Activated B cell treated with CpG ODN at 0.5 μM for 24 hours (primary cell): ENCODE measurements at regions not wholly inside any gene's neighbourhood (a gene's known extent, or its start where the extent isn't known, plus 50 kb on each side); places are given as distances from the start of the nearest gene placed in this dataset.
"Not testable (repeated sequence)": the region's sequence is repeated elsewhere in the genome, so short reads cannot be mapped to it uniquely, and the experiment has no call there.

ENCODE experiments used
- ATAC-seq: fragments of 200-7000 bp; cut with Tn5 transposase; one replicate; pipeline ENCODE4 v1.10.0; 2021; ENCODE audit warnings: low read depth, mild to moderate bottlenecking, moderate library complexity
- CTCF ChIA-PET: fragments of 350-600 bp; sonication (Branson Sonifier 250); formaldehyde crosslinking; loops from one replicate; lab custom pipeline; 2021; ENCODE audit warnings: antibody characterized with exemption; lab: Charles Lee
- POLR2A ChIA-PET: fragments of 350-600 bp; sonication (Branson Sonifier 250); formaldehyde crosslinking; loops from one replicate; lab custom pipeline; 2021; ENCODE audit warnings: antibody characterized with exemption; lab: Charles Lee
- DNase-seq: peaks from one replicate; pipeline ENCODE4 v3.0.0; 2022
- H3K27ac Mint-ChIP-seq: one replicate; pipeline ENCODE4 v1.8.0; 2020; ENCODE audit warnings: mixed read lengths
- H3K27me3 Mint-ChIP-seq: one replicate; pipeline ENCODE4 v1.8.0; 2021; ENCODE audit warnings: mixed read lengths
- H3K36me3 Mint-ChIP-seq: one replicate; pipeline ENCODE4 v1.8.0; 2021; ENCODE audit warnings: low read depth, mixed read lengths
- H3K4me1 Mint-ChIP-seq: one replicate; pipeline ENCODE4 v1.8.0; 2021; ENCODE audit warnings: mixed read lengths
- H3K4me3 Mint-ChIP-seq: one replicate; pipeline ENCODE4 v1.8.0; 2020; ENCODE audit warnings: mild to moderate bottlenecking, mixed read lengths
- H3K9me3 Mint-ChIP-seq: one replicate; pipeline ENCODE4 v1.8.0; 2020; ENCODE audit warnings: mixed read lengths
- intact Hi-C: fragments of 100-400 bp; cut with micrococcal nuclease; formaldehyde crosslinking; loops from one replicate; pipeline ENCODE4 v1.15.1; 2024

DNA sequence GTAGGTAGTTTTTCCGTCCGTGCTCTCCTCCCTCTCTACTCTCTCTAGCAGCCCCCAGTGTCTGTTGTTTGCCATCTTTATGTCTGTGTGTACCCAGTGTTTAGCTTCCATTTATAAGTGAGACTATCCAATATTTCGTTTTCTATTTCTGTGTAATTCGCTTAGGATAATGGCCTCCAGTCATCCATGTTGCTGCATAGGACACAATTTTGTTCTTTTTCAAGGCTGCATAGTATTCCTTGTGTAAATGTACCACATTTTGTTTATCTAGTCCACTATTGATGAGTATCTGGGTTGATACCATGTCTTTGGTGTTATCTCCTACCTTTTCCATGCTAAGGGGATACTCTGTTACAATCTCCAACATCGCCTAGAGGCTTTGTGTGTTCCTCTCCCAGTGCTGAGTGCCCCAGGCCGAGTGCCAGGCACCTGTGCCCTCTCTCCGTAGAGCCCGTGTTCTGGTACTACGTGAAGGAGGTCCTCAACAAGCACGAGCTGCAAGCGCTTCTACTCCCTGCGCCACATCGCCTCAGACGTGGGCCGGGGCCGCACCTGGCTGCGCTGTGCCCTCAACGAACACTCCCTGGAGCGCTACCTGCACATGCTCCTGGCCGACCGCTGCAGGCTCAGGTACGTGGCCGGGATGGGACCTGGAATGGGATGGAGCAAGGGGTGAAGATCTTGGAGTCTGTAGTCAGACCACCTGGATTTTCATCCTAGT is 51.0 kb downstream of the NPIPB11 start:
- H3K9me3 Mint-ChIP-seq, ATAC-seq, H3K4me3 Mint-ChIP-seq, H3K27me3 Mint-ChIP-seq, DNase-seq, POLR2A ChIA-PET, intact Hi-C loops, CTCF ChIA-PET, H3K36me3 Mint-ChIP-seq, H3K27ac Mint-ChIP-seq: not testable (repeated sequence)
- peaks cover 19% of the 10 kb centered on the region for H3K4me1 Mint-ChIP-seq

DNA sequence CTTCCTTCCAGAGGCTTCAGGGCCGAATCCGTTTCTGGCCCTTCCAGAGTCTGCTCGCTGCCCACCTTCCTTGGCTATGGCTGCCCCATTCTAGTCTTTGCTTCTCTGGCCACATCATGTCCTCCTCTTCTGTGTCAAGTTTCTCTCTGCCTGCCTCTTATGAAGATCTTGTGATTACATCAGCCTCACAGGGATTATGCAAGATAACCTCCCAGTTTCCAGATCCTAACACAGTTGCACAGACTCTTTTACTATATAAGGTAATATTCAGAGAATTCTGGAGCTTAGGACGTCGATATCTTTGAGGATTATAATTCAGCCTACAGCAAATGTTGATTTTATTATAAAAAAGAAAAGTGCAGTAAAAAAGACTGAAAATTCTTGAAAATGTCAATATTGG is 52.1 kb downstream of the NPIPB11 start:
- H3K4me3 Mint-ChIP-seq, DNase-seq, CTCF ChIA-PET, intact Hi-C loops, ATAC-seq, H3K9me3 Mint-ChIP-seq, POLR2A ChIA-PET, H3K27ac Mint-ChIP-seq, H3K27me3 Mint-ChIP-seq, H3K36me3 Mint-ChIP-seq: not testable (repeated sequence)
- H3K4me1 Mint-ChIP-seq = peaks cover 23% of the 10 kb centered on the region

DNA sequence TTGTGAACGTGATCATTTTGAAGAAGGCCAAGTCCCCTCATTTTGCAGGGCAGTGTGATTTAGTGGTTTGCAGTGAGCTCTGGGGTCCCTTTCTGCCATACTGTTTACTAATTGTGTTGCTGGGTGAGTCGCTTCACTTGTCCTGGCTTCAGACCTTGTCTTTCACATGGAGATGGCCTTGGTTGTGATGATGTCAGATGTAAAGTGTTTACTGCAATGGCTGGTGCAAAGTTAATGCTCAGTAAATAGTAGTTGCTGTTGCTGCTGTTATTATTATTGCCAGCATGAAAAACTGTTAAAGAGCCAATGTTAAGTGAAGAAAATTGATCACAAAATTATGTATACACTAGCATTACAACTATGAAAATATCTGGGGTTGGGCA is 53.9 kb downstream of the NPIPB11 start:
- H3K4me3 Mint-ChIP-seq, intact Hi-C loops, H3K9me3 Mint-ChIP-seq, POLR2A ChIA-PET, DNase-seq, ATAC-seq, CTCF ChIA-PET, H3K27me3 Mint-ChIP-seq, H3K36me3 Mint-ChIP-seq, H3K27ac Mint-ChIP-seq: not testable (repeated sequence)
- H3K4me1 Mint-ChIP-seq = peaks cover 35% of the 10 kb centered on the region

DNA sequence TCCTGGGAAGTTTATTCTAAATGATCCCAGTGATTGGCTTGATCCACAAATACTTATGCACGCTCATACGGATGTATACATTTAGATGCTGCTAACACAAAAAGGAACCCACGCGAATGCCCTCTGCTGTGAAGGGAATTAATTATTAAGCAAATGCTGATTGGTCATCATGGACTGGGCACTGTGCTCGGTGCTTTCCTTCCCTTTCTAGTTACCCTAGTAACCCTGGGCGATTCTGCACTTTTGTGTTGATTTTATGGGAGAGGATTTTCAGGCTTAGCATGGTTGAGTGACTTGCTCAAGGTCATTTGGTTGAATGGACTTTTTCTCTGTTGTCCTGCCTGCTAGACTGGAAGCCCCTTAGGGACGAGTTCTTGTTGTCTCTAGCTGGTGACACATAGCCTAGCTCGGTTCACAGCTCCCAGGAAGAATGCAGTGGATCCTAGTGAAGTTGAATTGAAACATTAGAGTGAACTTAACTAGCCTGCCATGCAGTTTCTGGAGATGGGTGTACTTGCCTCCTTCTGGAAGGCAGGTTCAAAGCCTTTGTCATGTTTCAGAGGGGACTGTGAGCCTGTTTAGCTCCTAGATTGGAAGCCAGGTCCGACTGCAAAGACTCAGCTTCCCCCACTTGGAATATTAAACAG is 54.4 kb downstream of the NPIPB11 start:
- intact Hi-C loops, H3K27me3 Mint-ChIP-seq, H3K4me3 Mint-ChIP-seq, CTCF ChIA-PET, DNase-seq, H3K36me3 Mint-ChIP-seq, POLR2A ChIA-PET, H3K9me3 Mint-ChIP-seq, ATAC-seq, H3K27ac Mint-ChIP-seq: not testable (repeated sequence)
- peaks cover 34% of the 10 kb centered on the region for H3K4me1 Mint-ChIP-seq

DNA sequence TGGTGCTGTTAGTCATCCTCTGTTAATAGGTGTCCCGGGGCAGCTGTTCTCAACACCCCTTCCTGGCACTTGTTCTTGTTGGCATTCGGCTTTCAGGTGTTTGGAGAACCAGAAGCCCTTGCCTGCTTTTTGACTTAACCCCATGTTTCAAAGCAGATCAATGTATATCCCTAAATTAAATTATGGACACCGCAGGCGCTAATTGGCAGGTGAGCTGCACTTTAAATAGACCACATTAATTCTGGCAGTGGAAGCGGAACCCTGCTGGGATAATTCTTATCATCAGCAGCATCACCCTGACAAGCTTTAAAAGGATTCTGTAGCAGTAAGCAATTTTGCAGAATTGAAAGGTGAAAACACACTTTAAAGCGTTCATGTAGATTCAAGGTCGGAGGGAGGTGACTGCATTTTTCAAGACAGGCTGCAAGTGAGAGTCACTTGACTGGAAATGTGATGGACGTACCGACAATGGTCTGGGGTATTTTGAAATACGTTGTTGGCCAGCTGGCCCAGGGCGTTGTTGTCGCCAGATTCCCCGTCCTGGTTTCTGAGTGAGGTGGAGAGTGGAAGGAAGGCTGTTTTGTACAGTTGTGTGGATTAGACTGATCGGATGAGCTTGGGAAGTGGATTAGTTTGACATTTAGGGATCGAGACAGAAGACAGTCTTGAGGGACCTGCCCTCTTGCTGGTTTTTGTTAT is 55.1 kb downstream of the NPIPB11 start:
- POLR2A ChIA-PET, ATAC-seq, CTCF ChIA-PET, H3K36me3 Mint-ChIP-seq, H3K9me3 Mint-ChIP-seq, H3K27me3 Mint-ChIP-seq, H3K4me3 Mint-ChIP-seq, DNase-seq, H3K27ac Mint-ChIP-seq, intact Hi-C loops: not testable (repeated sequence)
- peaks cover 36% of the 10 kb centered on the region for H3K4me1 Mint-ChIP-seq

DNA sequence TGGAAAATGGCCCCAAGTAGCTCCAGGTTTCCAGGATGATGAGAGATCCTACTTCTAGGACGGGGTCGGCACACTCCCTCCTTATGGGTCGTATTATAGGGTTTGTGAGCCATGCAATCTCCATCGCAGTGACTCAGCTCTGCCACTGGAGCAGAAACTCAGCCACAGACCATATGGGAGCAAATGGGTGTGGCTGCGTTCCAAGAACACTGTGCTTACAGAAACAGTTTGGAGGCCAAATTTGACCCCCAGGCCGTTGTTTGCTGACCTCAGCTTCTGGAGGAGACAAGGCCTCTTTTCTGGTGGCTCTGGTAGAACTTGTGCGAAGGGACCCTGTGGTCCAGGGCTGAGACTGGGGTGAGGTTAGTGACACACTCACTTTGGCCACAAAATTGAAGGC is 56.5 kb downstream of the NPIPB11 start:
- H3K36me3 Mint-ChIP-seq, POLR2A ChIA-PET, ATAC-seq, intact Hi-C loops, H3K4me3 Mint-ChIP-seq, H3K9me3 Mint-ChIP-seq, H3K27me3 Mint-ChIP-seq, DNase-seq, CTCF ChIA-PET, H3K27ac Mint-ChIP-seq: not testable (repeated sequence)
- H3K4me1 Mint-ChIP-seq = peaks cover 43% of the 10 kb centered on the region

DNA sequence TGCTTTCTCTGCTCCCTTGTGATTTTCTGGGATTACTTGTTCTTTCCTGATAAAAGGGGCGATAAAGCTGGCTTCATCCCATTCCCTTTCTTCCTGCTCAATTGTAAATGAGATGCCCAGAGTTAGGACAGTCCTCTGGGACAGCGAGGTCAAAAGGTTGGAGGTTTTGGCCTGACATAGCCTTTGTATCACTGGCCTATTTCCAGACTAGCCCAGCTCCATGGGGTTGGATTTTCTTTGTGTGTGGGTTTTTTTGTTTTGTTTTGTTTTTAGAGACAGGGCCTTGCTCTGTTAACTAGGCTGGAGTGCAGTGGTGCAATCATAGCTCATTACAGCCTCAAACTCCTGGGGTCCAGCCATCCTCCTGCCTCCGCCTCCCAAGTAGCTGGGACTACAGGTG is 57.8 kb downstream of the NPIPB11 start:
- H3K27ac Mint-ChIP-seq, intact Hi-C loops, POLR2A ChIA-PET, DNase-seq, H3K4me3 Mint-ChIP-seq, ATAC-seq, CTCF ChIA-PET, H3K9me3 Mint-ChIP-seq, H3K27me3 Mint-ChIP-seq, H3K36me3 Mint-ChIP-seq: not testable (repeated sequence)
- peaks cover 49% of the 10 kb centered on the region for H3K4me1 Mint-ChIP-seq

DNA sequence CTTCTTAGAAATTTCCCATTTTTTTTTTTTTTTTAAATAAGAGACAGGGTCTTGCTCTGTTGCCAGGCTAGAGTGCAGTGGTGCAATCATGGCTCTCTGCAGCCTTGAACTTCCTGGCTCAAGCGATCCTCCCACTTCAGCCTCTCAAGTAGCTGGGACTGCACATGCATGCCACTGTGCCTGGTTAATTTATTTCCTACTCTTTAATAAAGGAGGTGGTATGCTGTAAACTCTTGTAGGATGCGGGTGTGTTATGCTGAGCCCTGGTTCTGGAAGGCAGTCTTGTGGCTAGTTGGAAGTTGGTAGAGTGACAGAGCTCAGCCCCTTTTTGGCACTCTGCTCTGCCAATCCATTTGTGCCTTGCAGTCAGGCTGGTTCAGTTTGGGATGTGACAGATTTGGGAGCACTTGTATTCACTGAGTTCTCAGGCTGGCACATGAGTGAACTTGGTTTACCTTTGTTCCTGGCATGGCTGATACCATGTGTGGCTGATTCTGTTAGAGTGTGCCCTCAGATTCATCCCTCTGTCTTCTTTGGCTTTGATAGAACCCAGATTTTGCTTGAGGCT is 58.3 kb downstream of the NPIPB11 start:
- DNase-seq, ATAC-seq, H3K27me3 Mint-ChIP-seq, intact Hi-C loops, H3K36me3 Mint-ChIP-seq, CTCF ChIA-PET, H3K9me3 Mint-ChIP-seq, H3K4me3 Mint-ChIP-seq: not testable (repeated sequence)
- POLR2A ChIA-PET = interaction anchor here (0.8 to 1.4 kb wide), 3 partner anchors 9 to 13 kb away, joined by 3 to 4 read pairs (median 4); no protein-coding TSS in a partner anchor
- Mint-ChIP-seq H3K4me1 (peaks cover 54% of the 10 kb centered on the region), H3K27ac (peak overlapping the region; percentile 93)

DNA sequence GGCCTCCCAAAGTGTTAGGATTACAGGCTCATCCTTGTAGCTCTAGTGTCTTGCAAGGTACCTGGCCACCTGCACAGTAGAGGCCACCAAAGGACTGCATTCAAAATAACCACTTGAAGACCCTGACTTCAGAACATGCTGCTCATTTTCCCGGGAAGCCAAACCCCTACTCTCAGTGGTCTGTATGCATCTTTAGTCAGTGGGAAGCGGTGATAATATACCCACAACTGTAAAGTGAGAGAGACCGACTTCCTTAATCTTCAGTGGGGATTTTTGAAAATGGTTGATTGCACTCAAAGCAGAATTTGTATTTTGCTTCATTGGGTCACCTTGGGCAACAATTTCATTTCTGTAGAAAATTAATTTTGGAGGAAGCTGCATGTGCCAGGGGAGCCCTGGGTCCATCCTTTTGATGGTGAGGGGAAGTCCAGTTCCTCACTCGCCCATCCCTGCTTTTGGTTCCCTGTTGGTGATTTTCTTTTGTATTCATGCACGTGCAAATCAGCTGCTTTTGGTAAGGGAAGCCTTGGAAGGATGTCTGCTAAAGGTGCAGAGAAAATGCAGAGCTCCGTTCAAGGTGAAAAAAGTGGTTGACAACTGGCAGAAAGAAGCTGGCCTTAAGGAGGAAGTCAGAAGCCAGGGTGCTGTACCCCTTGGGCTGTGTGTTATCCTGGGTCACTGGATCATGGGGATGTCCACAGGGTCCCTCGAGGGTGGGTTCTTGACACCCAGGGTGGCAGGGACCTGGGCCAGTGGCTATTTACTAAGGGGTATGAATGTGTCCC is 59.5 kb downstream of the NPIPB11 start:
- peak overlapping the region; percentile 46 for H3K4me3 Mint-ChIP-seq
- ATAC-seq = peak; percentile 69

DNA sequence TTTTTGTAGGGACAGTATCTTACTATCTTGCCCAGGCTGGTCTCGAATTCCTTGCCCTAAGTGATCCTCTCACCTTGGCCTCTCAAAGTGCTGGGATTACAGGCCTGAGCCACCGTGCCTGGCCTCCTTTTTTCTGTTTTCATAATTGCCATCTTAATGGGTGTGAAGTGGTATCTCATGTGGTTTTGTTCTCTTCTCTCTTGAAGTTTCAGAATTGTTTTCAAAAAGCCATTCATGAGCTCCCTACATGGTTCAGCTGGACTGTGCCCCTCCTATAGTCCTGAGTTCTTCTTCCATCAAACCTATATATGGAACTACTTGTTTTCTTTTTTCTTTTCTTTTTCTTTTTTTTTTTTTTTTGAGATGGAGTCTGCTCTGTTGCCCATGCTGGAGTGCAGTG is 60.3 kb downstream of the NPIPB11 start:
- H3K27ac Mint-ChIP-seq = peak overlapping the region; percentile 93
- peaks cover 70% of the 10 kb centered on the region for H3K4me1 Mint-ChIP-seq
- CTCF ChIA-PET, intact Hi-C loops, DNase-seq, ATAC-seq, H3K4me3 Mint-ChIP-seq, H3K9me3 Mint-ChIP-seq, H3K27me3 Mint-ChIP-seq, H3K36me3 Mint-ChIP-seq: not testable (repeated sequence)
- POLR2A ChIA-PET = interaction anchor here (0.6 kb wide), 1 partner anchor 421 kb away, joined by 3 read pairs; no protein-coding TSS in a partner anchor

More for the DNA sequence above, 59.5 kb downstream of the NPIPB11 start:
- Mint-ChIP-seq H3K4me1 (peaks cover 65% of the 10 kb centered on the region), H3K27ac (peak overlapping the region; percentile 93)
- H3K36me3 Mint-ChIP-seq, intact Hi-C loops, CTCF ChIA-PET, H3K27me3 Mint-ChIP-seq, H3K9me3 Mint-ChIP-seq: not testable (repeated sequence)
- peak; percentile 42 for DNase-seq
- POLR2A ChIA-PET = interaction anchor here (0.8 to 1.4 kb wide), 3 partner anchors 7 to 11 kb away, joined by 3 to 4 read pairs (median 4); no protein-coding TSS in a partner anchor

DNA sequence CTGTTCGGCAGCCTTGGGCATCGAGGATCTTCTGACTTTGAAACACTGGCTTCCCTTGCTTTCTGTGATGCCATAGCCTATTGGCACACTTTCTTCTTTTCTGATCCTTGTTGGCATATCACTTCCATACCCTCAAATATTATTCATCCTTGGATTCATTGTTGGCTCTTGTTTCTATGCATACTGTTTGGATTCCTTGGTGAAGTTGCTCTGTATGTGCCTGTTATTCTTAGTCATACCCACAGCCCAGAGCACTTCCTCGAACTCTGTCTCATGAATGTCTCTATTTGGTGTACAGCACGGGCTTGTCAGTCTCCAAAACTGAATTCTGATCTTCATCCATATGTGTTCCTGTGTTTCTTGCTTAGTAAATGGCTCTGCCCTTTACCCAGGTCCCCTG is 63.6 kb downstream of the NPIPB11 start:
- POLR2A ChIA-PET, intact Hi-C loops, H3K36me3 Mint-ChIP-seq, DNase-seq, ATAC-seq, H3K27me3 Mint-ChIP-seq, H3K9me3 Mint-ChIP-seq, CTCF ChIA-PET: not testable (repeated sequence)
- Mint-ChIP-seq H3K27ac (peak overlapping the region; percentile 85), H3K4me3 (peak overlapping the region; percentile 64), H3K4me1 (peaks cover 75% of the 10 kb centered on the region)
